GM19463 (cell line): ENCODE measurements at regions not wholly inside any gene's neighbourhood (a gene's known extent, or its start where the extent isn't known, plus 50 kb on each side); places are given as distances from the start of the nearest gene placed in this dataset.

ENCODE experiments used
- ATAC-seq: cut with Tn5 transposase; IDR thresholded peaks from one replicate; pipeline ENCODE4 v1.9.1; 2021; ENCODE audit warnings: mild to moderate bottlenecking, moderate library complexity; ENCODE audit not compliant: unreplicated experiment

DNA sequence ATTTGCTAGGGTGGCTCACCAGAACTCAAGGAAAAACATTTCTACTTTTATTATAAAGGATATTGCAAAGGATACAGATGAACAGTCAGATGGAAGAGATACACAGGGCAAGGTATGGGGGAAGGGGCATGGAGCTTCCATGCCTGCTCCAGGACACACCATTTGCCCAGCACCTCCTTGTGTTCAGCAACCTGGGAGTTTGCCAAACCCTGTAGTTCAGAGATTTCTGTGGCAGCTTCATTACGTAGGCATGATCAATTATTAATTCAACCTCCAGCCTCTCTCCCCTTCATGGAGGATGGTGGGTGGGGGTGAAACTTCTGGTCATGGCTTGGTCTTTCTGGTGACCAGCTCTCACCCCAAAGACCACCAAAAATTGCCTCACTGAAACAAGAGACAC is 353.9 kb upstream of the THBS1 start:
- ATAC-seq = no peak

DNA sequence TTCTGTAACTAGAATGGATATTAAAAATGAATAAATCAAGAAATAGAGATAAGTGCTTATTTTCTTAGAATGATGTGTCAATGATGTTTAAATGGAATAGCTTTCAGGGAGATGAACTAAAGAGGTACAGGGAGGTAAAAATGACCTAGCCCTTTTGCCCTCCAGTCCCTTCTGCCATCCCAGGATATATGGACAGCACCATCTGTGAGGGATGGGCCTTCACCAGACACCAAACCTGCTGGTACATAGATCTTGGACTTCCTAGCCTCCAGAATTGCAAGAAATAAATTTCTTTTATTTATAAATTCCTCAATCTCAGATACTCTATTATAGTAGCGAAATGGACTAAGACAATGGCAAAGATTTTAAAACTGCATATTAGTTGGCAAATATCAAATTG is 352.0 kb upstream of the THBS1 start:
- no peak for ATAC-seq

DNA sequence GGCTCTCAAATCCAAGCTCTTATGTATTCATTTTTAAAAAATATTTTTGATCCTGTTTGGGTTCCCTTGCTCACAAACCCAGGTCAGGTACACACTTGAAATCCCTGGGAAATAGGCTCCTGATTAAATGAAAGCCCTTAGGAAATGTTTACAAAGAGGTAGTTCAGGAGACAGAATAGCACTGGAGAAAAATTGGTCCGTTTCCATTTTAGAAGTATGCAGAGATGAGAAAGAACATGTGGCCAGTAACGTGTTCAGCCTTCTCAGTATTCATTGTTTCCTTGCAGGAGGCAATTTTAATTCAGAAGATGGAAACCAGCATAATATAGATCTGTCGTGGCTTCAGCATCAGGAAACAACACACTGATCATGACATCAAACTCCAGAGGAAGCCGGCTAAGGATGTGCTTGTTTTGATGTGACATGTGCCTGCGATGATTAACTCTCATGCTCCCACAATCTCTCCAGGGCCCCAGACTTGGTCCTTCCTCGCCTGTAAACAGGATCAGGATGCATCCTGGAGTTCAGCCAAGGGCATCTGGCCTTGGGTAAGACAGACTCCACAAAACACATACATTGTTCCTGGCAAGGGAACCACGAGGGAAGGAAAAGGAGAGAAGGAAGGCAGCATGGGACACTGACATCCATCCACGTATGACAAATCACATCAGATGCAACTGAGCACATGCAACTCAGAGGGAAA is 350.5 kb upstream of the THBS1 start:
- no peak for ATAC-seq

DNA sequence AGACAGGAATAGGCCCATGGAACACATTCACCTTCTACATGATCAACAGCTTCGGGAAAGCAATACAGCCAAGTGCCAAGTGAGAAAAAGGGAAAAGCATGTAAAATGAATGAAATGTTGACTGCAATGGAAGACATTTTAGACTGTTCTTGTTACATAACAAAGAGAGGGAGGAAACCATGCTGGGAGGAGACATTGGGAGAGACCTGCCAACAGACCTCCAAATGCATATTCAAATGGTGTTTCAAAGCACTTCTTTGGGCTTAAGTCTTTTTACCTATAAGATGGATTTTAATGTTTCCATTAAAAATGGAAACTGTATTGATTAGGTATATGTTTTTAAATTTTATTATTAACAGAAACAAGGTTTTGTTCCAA is 350.0 kb upstream of the THBS1 start:
- no peak for ATAC-seq

DNA sequence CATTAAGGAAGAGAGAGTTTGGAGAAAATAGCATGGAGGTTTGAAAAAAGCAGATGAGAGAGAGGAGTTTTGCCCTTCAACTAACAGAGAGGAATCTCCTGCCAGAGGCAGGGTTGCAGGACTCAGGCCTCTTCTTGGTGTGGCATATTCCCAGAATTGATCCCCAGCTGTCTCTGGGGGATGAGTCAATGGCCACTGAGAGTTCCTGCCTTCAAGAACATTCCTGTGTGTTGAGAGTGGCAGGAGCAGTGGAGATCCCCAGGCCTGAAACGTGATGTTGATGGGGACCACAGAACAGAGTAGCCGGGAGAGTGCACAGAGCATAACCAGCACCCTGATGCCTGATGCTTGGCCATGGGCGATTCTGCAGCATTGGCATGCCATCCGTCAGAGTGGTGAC is 348.4 kb upstream of the THBS1 start:
- ATAC-seq = no peak

DNA sequence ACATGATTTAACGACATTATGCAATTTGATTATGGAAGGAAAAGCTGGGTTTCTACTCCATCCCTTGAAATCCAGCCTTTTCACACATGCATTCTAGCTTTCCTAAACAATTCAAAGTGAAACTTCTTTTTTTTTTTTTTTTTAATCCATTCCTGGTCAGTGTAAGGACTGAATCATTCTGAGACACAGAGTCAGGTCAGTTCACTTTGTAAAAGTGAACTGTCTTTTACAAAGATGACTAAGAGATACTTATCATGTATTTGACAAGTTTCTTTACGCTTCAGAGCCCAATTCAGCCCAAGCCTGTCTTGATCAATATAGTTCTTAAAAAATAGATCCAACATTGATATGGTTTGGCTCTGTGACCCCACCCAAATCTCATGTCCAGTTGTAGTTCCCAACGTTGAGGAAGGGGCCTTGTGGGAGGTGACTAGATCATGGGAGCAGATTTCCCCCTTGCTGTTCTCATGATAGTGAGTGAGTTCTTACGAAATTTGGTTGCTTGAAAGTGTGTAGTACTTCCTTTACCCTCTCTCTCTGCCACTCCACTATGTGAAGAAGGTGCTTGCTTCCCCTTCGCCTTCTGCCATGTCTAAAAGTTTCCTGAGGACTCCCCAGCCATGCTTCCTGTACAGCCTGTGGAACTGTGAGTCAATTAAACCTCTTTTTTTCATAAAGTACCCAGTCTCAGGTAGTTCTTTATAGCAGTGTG is 345.6 kb upstream of the THBS1 start:
- ATAC-seq = no peak

DNA sequence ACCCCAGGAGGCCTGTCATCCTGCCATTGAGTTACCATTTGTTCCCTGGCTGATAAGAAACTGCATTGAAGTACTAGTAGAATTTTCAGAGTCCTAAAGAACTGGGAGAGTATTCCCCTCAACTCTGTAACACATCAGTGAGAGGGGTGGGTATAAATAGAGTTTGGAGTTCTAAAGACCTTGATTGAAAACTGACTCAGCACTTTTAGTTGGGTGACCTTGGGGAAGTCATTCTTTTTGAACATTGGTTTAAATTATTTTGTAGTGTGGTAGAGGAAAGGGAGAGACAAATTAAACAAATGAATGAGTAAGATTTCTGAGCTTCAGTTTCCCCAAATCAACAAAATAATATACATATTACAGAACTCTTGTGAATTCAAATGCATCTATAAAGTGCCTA is 344.5 kb upstream of the THBS1 start:
- no peak for ATAC-seq

DNA sequence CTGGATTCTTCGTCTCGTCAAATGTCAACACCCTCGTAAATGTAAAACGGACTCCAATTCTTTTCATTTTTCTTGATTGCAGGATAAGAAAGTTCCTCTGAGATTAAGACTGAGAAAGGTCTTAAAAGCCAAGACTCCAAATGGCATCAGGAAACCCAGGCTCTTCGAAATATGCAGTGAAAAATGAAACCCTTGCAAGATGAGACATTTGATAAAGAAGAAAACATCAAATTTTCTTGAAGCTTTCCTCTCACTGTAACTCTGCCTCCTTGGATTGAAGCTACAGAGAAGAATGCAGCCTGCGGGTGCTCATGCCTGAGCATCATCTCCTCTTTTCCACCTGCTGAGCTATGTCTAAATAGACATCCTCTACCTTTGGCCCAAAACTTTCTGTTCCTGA is 342.4 kb upstream of the THBS1 start:
- no peak for ATAC-seq

DNA sequence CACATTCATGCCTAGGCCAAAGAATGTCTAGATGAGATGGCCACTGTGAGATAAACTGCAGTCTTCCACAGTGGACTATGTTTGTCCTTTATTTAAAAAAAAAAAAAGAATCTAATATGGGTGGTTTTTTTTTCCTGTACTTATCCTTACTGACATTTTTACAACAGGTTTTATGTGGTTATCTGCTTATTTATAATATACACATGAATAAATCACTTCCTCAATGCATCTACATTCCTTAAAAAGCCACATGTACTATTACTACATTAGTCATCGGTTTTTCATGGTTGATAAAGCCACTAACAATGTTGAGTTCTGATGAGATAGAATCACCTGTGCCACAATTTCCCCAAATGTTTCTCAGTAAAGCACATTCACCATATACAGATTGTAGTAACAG is 341.3 kb upstream of the THBS1 start:
- no peak for ATAC-seq

DNA sequence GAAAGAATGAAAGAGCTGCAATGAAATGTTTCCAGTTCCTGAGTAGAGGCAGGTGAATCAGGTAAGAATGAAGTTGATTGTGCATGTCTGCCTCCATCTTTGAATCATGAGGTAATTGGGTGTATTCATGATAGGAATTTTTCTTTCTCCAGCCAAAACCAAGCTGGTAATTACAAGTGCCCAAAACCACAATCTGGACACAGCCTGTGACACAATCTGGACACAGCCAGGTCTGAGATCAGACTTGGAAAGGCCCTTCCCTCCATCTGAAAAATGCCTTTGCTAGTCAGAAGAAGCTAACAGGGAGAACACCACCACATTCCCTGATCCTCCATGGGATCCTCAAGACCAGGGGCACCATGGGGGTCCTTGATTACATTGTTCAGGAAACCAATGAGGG is 338.5 kb upstream of the THBS1 start:
- no peak for ATAC-seq

DNA sequence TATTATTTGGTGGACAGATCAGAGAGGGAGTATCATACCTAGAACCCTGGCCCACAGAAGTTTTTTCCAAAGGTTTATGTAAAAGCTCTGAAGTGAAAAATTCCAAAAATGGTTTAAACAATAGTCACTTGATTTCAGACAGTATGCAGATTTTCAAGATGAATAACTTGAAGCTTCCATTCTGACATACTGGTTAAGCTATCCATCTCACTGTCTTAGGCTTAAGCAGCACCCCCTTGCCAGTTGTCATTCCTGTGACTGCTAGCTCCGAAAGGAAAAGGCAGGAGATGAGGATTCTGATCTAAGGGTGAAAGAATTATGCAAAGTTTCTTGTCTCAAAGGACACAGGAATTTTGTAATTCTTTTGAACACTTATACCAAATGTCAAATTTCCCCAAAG is 337.5 kb upstream of the THBS1 start:
- ATAC-seq = no peak

DNA sequence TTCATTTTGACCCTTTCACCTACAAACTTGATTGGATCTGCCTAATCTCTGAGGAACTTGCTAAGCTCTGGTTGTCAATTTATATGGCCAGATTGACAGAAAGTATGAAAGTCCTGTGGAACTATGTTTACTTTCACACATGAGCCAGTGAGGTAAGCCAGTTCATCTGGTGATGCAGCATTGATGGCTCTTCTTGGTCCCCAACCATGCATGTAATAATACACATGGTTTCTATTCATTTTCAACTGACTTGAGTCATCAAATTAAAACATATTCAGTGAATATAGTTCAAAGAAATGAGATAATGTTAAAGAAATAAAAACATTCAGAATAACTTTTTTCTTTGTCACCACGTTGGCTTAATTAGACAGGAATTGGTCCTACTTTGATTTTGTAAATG is 336.1 kb upstream of the THBS1 start:
- no peak for ATAC-seq

DNA sequence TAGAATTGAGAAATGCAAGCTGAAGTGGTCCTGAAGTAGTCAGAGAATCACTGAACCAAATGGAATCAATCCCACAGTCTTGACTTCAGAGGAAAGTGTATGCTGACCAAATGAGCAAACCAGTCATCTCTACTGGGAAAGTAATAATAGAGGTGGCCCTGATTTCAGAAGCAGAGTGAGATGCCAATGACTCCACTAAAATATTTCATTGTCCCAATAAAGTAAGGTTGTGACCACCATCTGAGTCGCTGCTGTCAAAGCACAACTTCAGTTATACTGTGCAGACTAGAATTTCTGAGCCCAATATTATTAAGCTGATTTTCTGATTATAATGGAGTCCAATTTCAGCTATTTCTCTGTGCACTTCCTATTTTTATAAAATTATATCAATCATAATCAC is 334.4 kb upstream of the THBS1 start:
- ATAC-seq = no peak

DNA sequence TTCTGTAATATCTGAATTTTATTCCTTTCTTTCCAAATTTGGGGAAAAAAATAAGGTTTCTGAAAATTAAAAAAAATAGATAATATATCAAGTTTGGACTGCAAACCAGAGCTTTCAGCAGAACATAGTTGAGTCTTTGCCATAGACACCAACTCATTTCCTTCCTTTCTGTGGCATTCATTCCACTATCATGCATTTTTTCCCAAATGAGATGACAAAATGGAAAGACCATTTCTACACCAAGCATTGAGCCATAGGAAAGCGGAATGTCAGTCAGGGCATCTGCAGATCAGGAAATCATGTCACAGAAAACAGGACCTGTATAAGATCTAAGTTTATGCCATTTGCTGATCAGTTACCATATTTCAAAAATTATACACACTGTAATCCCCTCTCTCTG is 333.3 kb upstream of the THBS1 start:
- ATAC-seq = no peak

DNA sequence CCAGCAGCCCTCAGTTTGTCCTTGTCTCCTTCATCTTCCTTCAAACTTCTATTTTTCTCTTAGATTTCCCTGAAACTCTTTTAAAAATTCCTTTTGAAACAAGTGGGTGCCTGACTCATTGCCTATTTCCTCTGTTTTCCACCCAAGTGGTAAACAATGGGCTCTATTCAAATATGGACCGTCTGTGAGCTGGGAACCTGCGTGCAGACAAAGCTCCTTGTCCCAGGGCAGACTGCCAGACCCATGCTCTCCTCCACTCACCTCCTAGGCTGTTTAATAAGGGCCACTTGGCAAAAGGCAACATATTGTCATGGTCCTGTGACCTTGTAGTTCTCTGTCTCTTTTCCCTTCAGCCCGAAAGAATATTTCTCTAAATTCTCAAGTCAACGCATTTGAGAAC is 332.7 kb upstream of the THBS1 start:
- ATAC-seq = no peak

DNA sequence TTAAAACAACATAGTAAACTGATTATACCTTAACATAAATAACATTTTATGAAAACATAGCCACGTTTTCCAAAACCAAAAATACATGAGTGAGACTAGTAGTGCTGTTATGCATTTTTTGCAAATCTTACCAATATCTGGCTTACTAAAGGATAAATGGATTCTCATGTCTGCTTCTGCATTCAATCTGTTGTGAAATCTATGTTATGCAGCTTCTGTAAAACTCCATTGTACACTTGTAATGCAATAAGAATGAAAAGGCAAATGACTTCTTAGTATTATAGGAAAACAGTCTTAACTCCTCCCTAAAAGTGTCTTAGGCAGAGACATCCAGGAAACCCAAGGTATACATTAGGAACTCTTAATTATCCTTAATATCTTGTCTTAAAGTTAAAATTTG is 330.9 kb upstream of the THBS1 start:
- ATAC-seq = no peak

DNA sequence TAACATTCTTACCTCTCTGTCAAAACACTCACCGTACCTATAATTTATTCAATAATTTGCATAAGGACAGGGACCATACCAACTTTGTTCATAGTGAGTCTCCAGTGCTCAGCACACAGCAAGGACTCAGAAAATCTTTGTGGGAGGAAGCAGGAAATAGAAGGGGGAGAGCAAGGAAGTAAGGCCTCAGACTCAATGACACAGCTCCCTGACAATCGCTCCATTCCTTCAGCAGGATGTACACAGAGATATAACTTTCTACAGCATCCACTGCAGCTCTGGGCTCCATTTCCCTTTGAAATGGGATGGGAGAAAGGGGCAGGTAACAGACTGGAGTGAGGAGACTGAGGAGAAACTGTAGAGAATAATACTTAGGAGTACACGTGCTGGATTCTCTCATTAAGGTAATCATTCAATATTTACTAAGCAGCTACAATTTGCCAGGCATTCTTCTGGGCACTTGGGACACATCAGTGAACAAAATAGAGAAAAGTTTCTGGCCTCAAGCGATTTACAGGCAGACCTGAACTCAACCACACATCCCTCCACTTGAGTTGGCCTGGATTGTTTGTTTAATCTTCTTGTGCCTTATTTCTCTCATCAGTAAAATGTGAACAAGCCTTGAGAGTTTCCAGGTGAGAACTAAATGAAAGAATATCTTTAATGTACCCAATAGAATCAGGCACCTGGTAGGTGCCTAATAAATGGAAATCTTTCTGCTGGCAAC is 330.3 kb upstream of the THBS1 start:
- no peak for ATAC-seq

DNA sequence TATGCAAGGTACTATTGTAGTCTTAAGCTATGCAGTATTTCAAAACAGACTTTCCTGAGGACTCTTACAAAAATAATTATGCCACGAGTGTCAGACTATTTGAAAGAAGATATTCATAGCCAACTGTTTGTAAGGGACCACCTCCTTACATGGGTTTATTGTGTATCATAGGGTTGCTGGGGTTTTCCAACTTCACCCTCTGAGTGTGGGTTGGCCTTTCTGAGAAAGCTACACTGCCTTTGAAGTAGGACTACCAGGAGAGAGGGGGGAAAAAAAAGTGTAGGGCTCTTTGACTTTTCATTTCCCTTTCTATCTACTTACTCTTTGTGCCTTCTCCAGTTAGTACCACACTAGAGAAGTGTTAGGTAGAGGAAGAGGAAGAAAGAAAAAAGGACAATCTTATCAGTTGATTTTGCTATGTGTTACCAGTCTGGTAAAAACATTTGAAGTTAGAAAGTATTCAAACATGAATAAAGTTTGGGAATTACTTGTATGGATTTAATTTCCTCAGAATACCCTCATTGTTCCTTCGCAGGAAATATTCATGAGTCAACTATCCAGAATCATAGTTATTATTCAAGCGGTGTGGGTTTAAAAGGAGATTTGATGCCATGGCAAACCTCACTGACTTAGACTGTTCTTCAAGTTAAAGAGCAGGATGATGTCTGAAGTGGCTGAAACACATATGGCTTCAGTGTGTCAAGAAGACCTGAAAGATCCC is 329.3 kb upstream of the THBS1 start:
- ATAC-seq = no peak

DNA sequence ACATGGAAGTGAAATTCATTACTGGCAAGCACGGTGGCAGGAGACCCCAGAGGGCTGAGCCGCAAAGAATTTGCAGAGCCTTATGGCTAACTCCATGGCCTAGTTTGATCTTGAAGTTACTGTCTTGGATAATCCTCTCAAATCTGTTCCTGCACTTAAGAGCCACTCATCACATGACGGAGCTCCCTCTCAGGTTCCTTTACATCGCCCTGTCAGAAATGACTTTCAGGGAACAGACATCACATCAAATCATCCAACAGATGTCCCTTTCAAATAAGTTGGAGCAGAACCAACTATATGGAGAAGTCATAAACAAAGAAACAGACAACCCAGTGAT is 328.8 kb upstream of the THBS1 start:
- ATAC-seq = no peak

DNA sequence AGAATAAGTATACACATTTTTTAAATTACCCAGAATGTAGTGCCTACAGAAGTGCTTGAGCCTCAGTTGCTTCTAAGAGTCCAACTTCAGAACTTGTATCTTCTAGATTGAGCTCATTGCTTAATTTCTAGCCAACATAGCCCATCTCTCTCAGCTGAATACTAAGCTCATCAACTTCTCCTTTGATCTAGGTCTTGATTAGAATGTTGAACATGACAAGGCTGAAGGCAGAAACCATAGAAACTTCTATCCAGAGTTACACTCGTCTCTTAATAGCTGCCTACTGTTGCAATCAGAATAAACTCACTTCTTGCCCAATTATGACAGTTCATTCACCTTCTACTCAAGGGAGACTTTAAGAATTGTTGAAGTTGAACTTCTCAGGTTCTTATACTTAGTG is 327.3 kb upstream of the THBS1 start:
- ATAC-seq = no peak

DNA sequence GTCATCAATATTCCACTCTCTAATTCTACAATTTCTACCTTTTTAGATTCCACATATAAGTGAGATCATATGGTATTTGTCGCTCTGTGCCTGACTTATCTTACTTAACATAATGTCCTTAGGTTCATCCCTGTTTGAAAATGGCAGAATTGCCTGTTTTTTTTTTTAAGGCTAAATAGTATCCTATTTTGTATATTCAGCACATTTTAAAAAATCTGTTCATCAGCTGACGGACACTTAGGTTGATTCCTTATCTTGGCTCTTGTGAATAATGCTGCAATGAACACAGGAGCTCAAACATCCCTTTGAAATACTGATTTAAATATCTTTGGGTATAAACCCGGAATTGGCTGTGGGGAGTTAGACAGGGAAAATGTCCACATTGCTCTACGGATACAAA is 326.7 kb upstream of the THBS1 start:
- ATAC-seq = no peak

DNA sequence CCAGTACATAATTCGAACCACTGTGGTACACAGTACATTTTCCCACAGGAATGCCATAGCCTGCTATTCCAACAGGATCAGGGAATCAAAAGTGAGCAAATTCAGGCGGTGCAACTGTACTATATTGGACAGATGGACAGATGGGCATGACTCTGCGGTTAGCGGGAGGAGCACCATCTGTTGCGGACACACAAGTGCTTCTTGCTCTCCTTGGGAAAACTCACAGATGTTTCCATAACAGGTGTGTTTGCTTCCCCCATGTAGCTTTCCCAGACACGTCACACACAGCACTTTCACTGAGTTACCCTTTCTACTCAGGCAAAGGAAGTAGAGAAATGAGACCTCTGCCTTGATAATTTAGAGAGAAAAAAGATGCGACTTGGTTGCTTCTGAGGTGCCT is 325.1 kb upstream of the THBS1 start:
- ATAC-seq = no peak
